ENCODE measurements at regions not wholly inside any gene's neighbourhood (a gene's known extent, or its start where the extent isn't known, plus 50 kb on each side); places are given as distances from the start of the nearest gene placed in this dataset.
"Not testable (repeated sequence)": the region's sequence is repeated elsewhere in the genome, so short reads cannot be mapped to it uniquely, and the experiment has no call there.

- H3K27me3 Mint-ChIP-seq (ENCODE audit: unreplicated experiment): no peaks in the 10 kb centered on the region
- H3K27ac Mint-ChIP-seq (ENCODE audit: unreplicated experiment): no peak overlapping the region
- no peaks in the 10 kb centered on the region for H3K36me3 Mint-ChIP-seq (ENCODE audit: low read depth, unreplicated experiment)
- H3K4me1 Mint-ChIP-seq (ENCODE audit: unreplicated experiment): no peaks in the 10 kb centered on the region
- TF ChIP-seq CTCF (IDR thresholded peaks at IDR 0.05; ENCODE audit: unreplicated experiment): no peak
- DNase-seq (ENCODE audit: low spot score): no peak
- no peaks in the 10 kb centered on the region for H3K9me3 Mint-ChIP-seq (ENCODE audit: unreplicated experiment)
- H3K4me3 Mint-ChIP-seq (ENCODE audit: unreplicated experiment): no peak overlapping the region
Measured at GRCh38 chr16:50490828-50491227, 57.4 kb upstream of the NKD1 start.

- no peaks in the 10 kb centered on the region for H3K4me1 Mint-ChIP-seq (ENCODE audit: unreplicated experiment)
- no peak overlapping the region for H3K4me3 Mint-ChIP-seq (ENCODE audit: unreplicated experiment)
- H3K27ac Mint-ChIP-seq (ENCODE audit: unreplicated experiment): no peak overlapping the region
- no peak for TF ChIP-seq CTCF (IDR thresholded peaks at IDR 0.05; ENCODE audit: unreplicated experiment)
- H3K9me3 Mint-ChIP-seq (ENCODE audit: unreplicated experiment): no peaks in the 10 kb centered on the region
- no peaks in the 10 kb centered on the region for H3K27me3 Mint-ChIP-seq (ENCODE audit: unreplicated experiment)
- no peak for DNase-seq (ENCODE audit: low spot score)
- no peaks in the 10 kb centered on the region for H3K36me3 Mint-ChIP-seq (ENCODE audit: low read depth, unreplicated experiment)
Measured at GRCh38 chr16:50489182-50489581, 59.0 kb upstream of the NKD1 start.

GRCh38 chr16:50487528-50487927 lies 60.7 kb upstream of the NKD1 start:
- no peak overlapping the region for H3K4me3 Mint-ChIP-seq (ENCODE audit: unreplicated experiment)
- DNase-seq (ENCODE audit: low spot score): no peak
- H3K9me3 Mint-ChIP-seq (ENCODE audit: unreplicated experiment): no peaks in the 10 kb centered on the region
- H3K27me3 Mint-ChIP-seq (ENCODE audit: unreplicated experiment): no peaks in the 10 kb centered on the region
- no peak for TF ChIP-seq CTCF (IDR thresholded peaks at IDR 0.05; ENCODE audit: unreplicated experiment)
- H3K27ac Mint-ChIP-seq (ENCODE audit: unreplicated experiment): no peak overlapping the region
- H3K36me3 Mint-ChIP-seq (ENCODE audit: low read depth, unreplicated experiment): peaks cover 4% of the 10 kb centered on the region
- no peaks in the 10 kb centered on the region for H3K4me1 Mint-ChIP-seq (ENCODE audit: unreplicated experiment)

DNA sequence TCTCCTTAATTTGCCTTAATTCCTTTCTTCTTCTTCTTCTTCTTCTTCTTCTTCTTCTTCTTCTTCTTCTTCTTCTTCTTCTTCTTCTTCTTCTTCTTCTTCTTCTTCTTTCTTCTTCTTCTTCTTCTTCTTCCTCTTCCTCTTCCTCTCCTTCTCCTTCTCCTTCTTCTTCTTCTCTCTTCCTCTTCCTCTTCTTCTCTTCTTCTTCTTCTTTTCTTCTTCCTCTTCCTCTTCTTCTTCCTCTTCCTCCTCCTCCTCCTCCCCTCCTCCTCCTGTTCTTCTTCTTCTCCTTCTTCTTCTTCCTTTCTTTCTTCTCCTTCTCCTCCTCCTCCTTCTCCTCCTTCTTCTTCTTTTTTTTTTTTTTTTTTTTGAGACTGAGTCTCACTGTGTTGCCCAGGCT lies 62.0 kb upstream of the NKD1 start:
- H3K9me3 Mint-ChIP-seq (ENCODE audit: unreplicated experiment): not testable (repeated sequence)

DNA sequence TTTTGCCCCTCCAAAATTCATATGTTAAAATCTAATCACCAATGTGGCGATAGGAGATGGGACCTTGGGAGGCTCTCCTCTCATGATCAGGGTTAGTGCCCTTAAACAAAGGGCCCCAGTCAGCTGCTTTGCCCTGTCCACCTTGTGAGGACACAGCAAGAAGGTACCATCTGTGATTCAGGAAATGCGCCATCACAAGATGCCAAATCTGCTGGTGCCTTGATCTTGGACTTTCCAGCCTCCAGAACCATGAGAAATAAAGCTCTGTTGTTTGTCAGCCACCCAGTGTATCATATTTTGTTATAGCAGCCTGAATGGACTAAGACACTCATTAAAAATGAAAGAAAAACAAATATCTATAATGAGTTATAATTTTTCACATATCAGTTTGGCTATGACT lies 63.0 kb upstream of the NKD1 start:
- Mint-ChIP-seq H3K36me3 (ENCODE audit: low read depth, unreplicated experiment) (peaks cover 4% of the 10 kb centered on the region), H3K27me3 (ENCODE audit: unreplicated experiment) (peaks cover 2% of the 10 kb centered on the region), H3K4me1 (ENCODE audit: unreplicated experiment) (no peaks in the 10 kb centered on the region), H3K9me3 (ENCODE audit: unreplicated experiment) (no peaks in the 10 kb centered on the region), H3K27ac (ENCODE audit: unreplicated experiment) (no peak overlapping the region), H3K4me3 (ENCODE audit: unreplicated experiment) (no peak overlapping the region)
- no peak for DNase-seq (ENCODE audit: low spot score)
- TF ChIP-seq CTCF (IDR thresholded peaks at IDR 0.05; ENCODE audit: unreplicated experiment): no peak

More for the DNA sequence above, 62.0 kb upstream of the NKD1 start:
- H3K27ac Mint-ChIP-seq (ENCODE audit: unreplicated experiment); H3K27me3 Mint-ChIP-seq (ENCODE audit: unreplicated experiment); DNase-seq (ENCODE audit: low spot score); H3K36me3 Mint-ChIP-seq (ENCODE audit: low read depth, unreplicated experiment); H3K4me3 Mint-ChIP-seq (ENCODE audit: unreplicated experiment); H3K4me1 Mint-ChIP-seq (ENCODE audit: unreplicated experiment): not testable (repeated sequence)

DNA sequence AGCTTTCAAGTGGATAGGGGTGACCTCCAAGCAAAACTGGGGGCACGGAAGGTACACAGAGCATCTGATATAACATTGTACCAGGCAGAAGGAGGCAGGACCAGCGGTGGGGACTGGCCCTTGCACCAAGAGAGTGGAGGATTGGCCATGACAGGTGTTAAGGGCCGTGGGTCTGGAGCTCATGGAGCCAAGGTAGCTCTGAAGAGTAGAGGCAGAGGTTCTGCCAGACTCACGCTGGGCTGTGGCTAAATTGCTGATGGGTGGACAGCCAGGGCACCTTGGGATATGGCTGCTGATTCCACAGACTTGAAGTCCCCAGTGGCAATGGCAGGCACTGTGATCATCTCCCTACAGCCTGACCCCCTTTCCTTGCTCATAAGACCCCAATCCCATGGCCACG lies 65.9 kb upstream of the NKD1 start:
- Mint-ChIP-seq H3K27me3 (ENCODE audit: unreplicated experiment) (peaks cover 2% of the 10 kb centered on the region), H3K36me3 (ENCODE audit: low read depth, unreplicated experiment) (peaks cover 4% of the 10 kb centered on the region), H3K27ac (ENCODE audit: unreplicated experiment) (no peak overlapping the region), H3K4me1 (ENCODE audit: unreplicated experiment) (no peaks in the 10 kb centered on the region), H3K4me3 (ENCODE audit: unreplicated experiment) (no peak overlapping the region), H3K9me3 (ENCODE audit: unreplicated experiment) (no peaks in the 10 kb centered on the region)
- TF ChIP-seq CTCF (IDR thresholded peaks at IDR 0.05; ENCODE audit: unreplicated experiment): no peak
- no peak for DNase-seq (ENCODE audit: low spot score)
